ENCODE measurements at regions not wholly inside any gene's neighbourhood (a gene's known extent, or its start where the extent isn't known, plus 50 kb on each side); places are given as distances from the start of the nearest gene placed in this dataset.
A peak's percentile ranks its signal among the peaks of the same experiment; 100 is the strongest.

- Histone ChIP-seq H3F3A (replicated peaks; ENCODE audit: low read depth) (no peaks in the 10 kb centered on the region), H2AFZ (0 out of 2 replicates have a peak overlapping the region, but pooled peaks have one; percentile 44), H3K79me2 (replicated peaks; ENCODE audit: insufficient read depth) (no peaks in the 10 kb centered on the region), H3K27me3 (ENCODE audit: insufficient read depth) (no peaks in the 10 kb centered on the region), H4K20me1 (replicated peaks; ENCODE audit: insufficient read depth) (no peaks in the 10 kb centered on the region), H3K36me3 (ENCODE audit: insufficient read depth) (no peaks in the 10 kb centered on the region), H3K27ac (ENCODE audit: low read depth) (no peak overlapping the region), H3K9me2 (ENCODE audit: insufficient read depth) (no peaks in the 10 kb centered on the region), H3K4me2 (no peak overlapping the region), H3K4me3 (no peak overlapping the region), H3K4me1 (ENCODE audit: insufficient read depth) (no peaks in the 10 kb centered on the region)
- DNase-seq (ENCODE audit: low spot score) = no peak
- TF ChIP-seq STAT1 (IDR thresholded peaks at IDR 0.05; ENCODE audit: unreplicated experiment) (no peak), JUNB (IDR thresholded peaks at IDR 0.05; ENCODE audit: unreplicated experiment) (no peak), CREB1 (CRISPR knock-in tag; IDR thresholded peaks at IDR 0.05; ENCODE audit: low read depth) (no peak), EZH2phosphoT487 (IDR thresholded peaks at IDR 0.05; ENCODE audit: unreplicated experiment) (no peak), ZNF114 (CRISPR knock-in tag; IDR thresholded peaks at IDR 0.05) (no peak), ZNF331 (CRISPR knock-in tag; IDR thresholded peaks at IDR 0.05; ENCODE audit: low read depth) (no peak)
- TF ChIP-seq, protein P1, sequence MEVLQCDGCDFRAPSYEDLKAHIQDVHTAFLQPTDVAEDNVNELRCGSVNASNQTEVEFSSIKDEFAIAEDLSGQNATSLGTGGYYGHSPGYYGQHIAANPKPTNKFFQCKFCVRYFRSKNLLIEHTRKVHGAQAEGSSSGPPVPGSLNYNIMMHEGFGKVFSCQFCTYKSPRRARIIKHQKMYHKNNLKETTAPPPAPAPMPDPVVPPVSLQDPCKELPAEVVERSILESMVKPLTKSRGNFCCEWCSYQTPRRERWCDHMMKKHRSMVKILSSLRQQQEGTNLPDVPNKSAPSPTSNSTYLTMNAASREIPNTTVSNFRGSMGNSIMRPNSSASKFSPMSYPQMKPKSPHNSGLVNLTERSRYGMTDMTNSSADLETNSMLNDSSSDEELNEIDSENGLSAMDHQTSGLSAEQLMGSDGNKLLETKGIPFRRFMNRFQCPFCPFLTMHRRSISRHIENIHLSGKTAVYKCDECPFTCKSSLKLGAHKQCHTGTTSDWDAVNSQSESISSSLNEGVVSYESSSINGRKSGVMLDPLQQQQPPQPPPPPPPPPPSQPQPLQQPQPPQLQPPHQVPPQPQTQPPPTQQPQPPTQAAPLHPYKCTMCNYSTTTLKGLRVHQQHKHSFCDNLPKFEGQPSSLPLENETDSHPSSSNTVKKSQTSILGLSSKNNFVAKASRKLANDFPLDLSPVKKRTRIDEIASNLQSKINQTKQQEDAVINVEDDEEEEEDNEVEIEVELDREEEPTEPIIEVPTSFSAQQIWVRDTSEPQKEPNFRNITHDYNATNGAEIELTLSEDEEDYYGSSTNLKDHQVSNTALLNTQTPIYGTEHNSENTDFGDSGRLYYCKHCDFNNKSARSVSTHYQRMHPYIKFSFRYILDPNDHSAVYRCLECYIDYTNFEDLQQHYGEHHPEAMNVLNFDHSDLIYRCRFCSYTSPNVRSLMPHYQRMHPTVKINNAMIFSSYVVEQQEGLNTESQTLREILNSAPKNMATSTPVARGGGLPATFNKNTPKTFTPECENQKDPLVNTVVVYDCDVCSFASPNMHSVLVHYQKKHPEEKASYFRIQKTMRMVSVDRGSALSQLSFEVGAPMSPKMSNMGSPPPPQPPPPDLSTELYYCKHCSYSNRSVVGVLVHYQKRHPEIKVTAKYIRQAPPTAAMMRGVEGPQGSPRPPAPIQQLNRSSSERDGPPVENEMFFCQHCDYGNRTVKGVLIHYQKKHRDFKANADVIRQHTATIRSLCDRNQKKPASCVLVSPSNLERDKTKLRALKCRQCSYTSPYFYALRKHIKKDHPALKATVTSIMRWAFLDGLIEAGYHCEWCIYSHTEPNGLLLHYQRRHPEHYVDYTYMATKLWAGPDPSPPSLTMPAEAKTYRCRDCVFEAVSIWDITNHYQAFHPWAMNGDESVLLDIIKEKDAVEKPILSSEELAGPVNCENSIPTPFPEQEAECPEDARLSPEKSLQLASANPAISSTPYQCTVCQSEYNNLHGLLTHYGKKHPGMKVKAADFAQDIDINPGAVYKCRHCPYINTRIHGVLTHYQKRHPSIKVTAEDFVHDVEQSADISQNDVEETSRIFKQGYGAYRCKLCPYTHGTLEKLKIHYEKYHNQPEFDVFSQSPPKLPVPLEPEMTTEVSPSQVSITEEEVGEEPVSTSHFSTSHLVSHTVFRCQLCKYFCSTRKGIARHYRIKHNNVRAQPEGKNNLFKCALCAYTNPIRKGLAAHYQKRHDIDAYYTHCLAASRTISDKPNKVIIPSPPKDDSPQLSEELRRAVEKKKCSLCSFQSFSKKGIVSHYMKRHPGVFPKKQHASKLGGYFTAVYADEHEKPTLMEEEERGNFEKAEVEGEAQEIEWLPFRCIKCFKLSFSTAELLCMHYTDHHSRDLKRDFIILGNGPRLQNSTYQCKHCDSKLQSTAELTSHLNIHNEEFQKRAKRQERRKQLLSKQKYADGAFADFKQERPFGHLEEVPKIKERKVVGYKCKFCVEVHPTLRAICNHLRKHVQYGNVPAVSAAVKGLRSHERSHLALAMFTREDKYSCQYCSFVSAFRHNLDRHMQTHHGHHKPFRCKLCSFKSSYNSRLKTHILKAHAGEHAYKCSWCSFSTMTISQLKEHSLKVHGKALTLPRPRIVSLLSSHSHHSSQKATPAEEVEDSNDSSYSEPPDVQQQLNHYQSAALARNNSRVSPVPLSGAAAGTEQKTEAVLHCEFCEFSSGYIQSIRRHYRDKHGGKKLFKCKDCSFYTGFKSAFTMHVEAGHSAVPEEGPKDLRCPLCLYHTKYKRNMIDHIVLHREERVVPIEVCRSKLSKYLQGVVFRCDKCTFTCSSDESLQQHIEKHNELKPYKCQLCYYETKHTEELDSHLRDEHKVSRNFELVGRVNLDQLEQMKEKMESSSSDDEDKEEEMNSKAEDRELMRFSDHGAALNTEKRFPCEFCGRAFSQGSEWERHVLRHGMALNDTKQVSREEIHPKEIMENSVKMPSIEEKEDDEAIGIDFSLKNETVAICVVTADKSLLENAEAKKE (CRISPR knock-in tag; IDR thresholded peaks at IDR 0.05) = no peak
- H3K36me3 Mint-ChIP-seq (ENCODE audit: low read depth) = peaks cover 5% of the 10 kb centered on the region; the same call in 1 of the 3 replicates
- no peaks in the 10 kb centered on the region for H3K4me1 Mint-ChIP-seq
- H3K4me3 Mint-ChIP-seq = no peak overlapping the region
- H3K9me3 Mint-ChIP-seq = peaks cover 3% of the 10 kb centered on the region
- H3K27me3 Mint-ChIP-seq (ENCODE audit: insufficient read depth, low read depth, poor library complexity) = no peaks in the 10 kb centered on the region
- ATAC-seq = no peak
- no peak overlapping the region for H3K27ac Mint-ChIP-seq
Measured at GRCh38 chr5:30030101-30030500, 1163.4 kb upstream of the CDH6 start.

- H4K20me1 ChIP-seq (replicated peaks; ENCODE audit: insufficient read depth) = no peaks in the 10 kb centered on the region
- Mint-ChIP-seq H3K4me3 (no peak overlapping the region), H3K9me3 (peaks cover 5% of the 10 kb centered on the region; the same call in 1 of the 3 replicates), H3K27ac (no peak overlapping the region), H3K36me3 (ENCODE audit: low read depth) (peaks cover 4% of the 10 kb centered on the region; the same call in 2 of the 3 replicates), H3K27me3 (ENCODE audit: insufficient read depth, low read depth, poor library complexity) (no peaks in the 10 kb centered on the region), H3K4me1 (peaks cover 12% of the 10 kb centered on the region; the same call in 2 of the 3 replicates)
- H3K4me3 ChIP-seq = no peak overlapping the region
- no peaks in the 10 kb centered on the region for H3F3A ChIP-seq (replicated peaks; ENCODE audit: low read depth)
- H3K36me3 ChIP-seq (ENCODE audit: insufficient read depth) = no peaks in the 10 kb centered on the region
- H3K4me1 ChIP-seq (ENCODE audit: insufficient read depth) = no peaks in the 10 kb centered on the region
- no peak for DNase-seq (ENCODE audit: low spot score)
- H3K9me2 ChIP-seq (ENCODE audit: insufficient read depth) = no peaks in the 10 kb centered on the region; the same call in 1 of the 2 replicates
- no peak for ATAC-seq
- no peak overlapping the region for H3K4me2 ChIP-seq
- no peak overlapping the region for H3K27ac ChIP-seq (ENCODE audit: low read depth)
- no peaks in the 10 kb centered on the region for H3K79me2 ChIP-seq (replicated peaks; ENCODE audit: insufficient read depth)
- H3K27me3 ChIP-seq (ENCODE audit: insufficient read depth) = no peaks in the 10 kb centered on the region
- H2AFZ ChIP-seq = no peak overlapping the region
- TF ChIP-seq CREB1 (CRISPR knock-in tag; IDR thresholded peaks at IDR 0.05; ENCODE audit: low read depth) (no peak), EZH2phosphoT487 (IDR thresholded peaks at IDR 0.05; ENCODE audit: unreplicated experiment) (no peak), ZNF114 (CRISPR knock-in tag; IDR thresholded peaks at IDR 0.05) (no peak), STAT1 (IDR thresholded peaks at IDR 0.05; ENCODE audit: unreplicated experiment) (no peak), ZNF331 (CRISPR knock-in tag; IDR thresholded peaks at IDR 0.05; ENCODE audit: low read depth) (no peak), NANOG (IDR thresholded peaks at IDR 0.05; ENCODE audit: borderline replicate concordance) (no peak), JUNB (IDR thresholded peaks at IDR 0.05; ENCODE audit: unreplicated experiment) (no peak)
- TF ChIP-seq, protein P2, sequence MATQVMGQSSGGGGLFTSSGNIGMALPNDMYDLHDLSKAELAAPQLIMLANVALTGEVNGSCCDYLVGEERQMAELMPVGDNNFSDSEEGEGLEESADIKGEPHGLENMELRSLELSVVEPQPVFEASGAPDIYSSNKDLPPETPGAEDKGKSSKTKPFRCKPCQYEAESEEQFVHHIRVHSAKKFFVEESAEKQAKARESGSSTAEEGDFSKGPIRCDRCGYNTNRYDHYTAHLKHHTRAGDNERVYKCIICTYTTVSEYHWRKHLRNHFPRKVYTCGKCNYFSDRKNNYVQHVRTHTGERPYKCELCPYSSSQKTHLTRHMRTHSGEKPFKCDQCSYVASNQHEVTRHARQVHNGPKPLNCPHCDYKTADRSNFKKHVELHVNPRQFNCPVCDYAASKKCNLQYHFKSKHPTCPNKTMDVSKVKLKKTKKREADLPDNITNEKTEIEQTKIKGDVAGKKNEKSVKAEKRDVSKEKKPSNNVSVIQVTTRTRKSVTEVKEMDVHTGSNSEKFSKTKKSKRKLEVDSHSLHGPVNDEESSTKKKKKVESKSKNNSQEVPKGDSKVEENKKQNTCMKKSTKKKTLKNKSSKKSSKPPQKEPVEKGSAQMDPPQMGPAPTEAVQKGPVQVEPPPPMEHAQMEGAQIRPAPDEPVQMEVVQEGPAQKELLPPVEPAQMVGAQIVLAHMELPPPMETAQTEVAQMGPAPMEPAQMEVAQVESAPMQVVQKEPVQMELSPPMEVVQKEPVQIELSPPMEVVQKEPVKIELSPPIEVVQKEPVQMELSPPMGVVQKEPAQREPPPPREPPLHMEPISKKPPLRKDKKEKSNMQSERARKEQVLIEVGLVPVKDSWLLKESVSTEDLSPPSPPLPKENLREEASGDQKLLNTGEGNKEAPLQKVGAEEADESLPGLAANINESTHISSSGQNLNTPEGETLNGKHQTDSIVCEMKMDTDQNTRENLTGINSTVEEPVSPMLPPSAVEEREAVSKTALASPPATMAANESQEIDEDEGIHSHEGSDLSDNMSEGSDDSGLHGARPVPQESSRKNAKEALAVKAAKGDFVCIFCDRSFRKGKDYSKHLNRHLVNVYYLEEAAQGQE (IDR thresholded peaks at IDR 0.05; ENCODE audit: unreplicated experiment) = no peak
Measured at GRCh38 chr5:30001826-30002225, 1191.7 kb upstream of the CDH6 start.

Data from GM23338 (cell line).